Islet of Langerhans (tissue), 1 donor: ENCODE measurements at regions not wholly inside any gene's neighbourhood (a gene's known extent, or its start where the extent isn't known, plus 50 kb on each side); places are given as distances from the start of the nearest gene placed in this dataset.
"Not testable (repeated sequence)": the region's sequence is repeated elsewhere in the genome, so short reads cannot be mapped to it uniquely, and the experiment has no call there.

Source experiments
- FAIRE-seq: peaks from one replicate; lab custom pipeline; 2011; peaks lifted over from hg19 to GRCh38; lab: Jason Lieb, UNC

DNA sequence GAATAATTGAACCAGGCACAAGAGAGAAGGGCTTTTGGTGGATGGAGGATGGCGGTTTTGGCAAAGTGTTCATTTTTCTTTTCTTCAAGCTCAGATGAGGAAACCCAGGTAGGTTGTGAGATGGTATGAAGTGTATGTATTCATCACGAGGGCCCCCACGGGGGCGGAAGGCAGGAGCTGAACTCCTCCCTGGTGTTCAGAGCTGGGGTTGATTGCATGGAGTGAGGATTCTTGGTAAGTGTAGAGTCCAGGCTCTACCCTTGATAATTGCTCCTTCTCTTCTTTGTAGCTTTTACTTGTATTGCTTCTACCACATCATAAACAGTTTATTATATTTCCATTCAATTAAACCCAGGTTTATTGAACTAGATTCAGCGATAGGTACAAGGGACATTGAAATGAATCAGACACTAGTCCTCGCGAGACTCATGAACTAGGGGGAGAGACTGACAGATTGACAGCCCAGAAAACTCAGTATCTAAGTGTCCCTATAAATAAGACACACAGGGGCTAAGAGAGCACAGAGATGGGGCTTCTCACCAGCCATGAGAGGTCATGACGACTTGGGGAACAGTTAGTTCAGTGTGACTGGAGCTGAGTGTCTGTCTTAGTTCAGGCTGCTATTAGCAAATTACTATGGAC, 116.7 kb upstream of the KLF4 start:
- FAIRE-seq: no peak

GRCh38 chr9:107605041-107605440, 115.5 kb upstream of the KLF4 start:
- FAIRE-seq: no peak

DNA sequence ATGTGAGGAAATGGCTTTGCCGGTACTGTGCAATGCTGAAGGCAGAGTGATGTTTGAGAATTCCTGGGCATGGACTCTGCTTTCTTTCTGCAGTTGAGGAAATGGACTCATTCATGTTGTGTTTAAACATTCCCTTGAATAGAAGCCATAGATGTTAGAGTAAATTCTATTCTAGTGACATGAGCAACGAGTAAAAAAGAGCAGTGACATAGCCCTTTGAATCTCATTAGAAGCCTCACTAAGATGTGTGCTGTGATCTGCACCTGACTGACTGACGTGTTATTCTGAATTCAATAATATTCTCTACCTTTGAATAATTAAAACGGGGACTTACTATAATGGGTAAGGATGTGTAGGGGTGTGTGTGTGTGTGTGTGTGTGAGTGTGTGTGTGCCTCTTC, 113.7 kb upstream of the KLF4 start:
- no peak for FAIRE-seq

DNA sequence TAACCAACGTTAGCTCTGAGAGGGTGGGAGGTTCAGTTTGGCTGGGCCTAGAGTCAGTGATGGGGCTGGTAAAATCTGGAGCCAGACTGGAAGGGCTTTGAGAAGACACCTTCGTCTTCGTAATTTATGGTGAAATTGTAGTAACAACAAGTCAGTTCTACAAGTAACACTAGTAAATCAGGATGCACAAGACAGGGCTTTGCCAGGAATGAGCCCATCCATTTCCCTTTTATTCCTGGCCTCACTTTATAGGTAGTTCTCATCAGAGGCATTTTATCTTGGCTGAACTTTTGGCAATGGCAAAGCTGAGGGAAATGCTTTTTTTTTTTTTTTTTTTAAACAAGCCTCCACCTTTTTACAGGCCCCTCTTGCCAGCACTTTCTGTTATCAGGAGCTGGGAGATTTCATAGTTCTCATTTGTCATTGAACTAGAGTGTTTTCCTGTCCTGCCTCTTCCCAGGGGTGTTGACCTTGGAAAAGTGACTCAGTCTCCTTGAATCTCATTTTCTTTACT, 110.5 kb upstream of the KLF4 start:
- no peak for FAIRE-seq

DNA sequence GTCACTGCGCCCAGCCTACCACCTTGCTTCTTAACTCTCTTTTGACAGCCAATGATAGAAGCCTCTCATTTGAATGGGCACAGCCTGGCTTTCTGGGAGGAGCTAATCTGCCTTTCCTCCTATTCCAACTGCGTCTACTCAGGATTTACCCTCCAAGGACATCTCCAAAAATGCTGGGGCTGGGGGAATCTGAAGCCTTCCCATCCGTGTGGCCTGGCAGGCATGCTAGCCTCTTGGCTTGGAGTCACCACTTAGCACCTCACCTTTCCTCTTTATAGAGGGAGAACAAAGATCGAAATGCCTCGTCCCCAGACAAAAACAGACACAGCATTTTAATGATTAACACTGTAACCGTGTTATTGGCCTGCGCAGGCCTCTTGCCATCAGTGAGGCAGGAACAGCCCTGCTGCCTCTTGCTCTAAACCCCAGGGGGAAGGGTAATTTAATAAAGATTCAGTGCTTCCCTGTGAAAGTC, 108.2 kb upstream of the KLF4 start:
- no peak for FAIRE-seq

DNA sequence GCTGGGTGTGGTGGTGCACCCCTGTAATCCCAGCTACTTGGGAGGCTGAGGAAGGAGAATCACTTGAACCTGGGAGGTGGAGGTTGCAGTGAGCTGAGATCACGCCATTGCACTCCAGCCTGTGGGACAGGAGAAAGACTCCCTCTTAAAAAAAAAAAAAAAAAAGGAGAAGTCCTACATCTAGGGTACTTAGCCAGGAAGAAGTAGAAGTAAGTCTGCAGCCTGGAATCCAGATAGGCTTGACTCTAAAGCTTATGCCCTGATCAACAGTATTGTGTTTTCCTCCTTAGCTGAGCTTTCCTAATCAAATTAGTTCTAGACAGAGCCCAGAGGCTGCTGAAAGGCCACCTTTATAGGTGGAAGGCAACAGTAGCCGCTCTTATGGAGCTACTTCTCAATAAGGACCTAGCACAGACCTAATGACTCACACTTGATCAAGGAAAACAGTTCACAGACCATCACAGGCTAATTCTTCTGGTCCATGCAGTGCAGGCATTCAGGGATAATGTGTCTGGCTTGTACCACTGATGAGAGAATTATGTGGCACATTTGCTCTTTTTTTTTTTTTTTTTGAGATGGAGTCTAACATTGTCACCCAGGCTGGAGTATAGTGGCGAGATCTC, 105.5 kb upstream of the KLF4 start:
- no peak for FAIRE-seq

DNA sequence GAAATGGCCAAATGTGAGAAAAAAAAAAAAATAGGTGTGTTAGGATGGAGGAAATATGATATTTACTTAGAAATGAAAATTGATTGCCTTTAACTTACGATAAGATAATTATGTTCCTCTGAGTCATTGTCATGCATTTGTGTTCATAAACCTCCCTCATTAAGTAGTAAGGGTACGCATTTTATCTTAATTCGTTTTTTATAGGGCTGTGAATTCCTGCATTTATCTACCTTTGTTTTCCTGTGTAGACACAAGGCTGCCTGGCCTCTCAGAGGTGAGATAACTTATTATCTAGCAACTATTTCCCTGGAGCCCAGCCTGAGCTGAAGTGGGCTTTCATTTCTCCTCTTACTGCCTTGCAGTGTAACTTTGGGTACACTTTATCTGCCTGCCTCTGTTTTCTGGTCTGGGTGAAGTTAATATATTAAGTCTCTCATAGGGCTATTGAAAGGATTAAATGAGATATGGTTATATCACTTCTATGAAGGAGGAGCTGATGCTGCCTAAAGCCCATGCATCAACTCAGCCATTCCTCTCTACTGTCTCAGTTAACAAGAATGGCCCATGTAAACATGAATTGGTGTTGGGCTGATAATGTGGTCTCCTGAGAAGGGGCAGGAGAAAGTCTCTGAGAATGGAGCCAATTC, 103.8 kb upstream of the KLF4 start:
- FAIRE-seq: no peak

DNA sequence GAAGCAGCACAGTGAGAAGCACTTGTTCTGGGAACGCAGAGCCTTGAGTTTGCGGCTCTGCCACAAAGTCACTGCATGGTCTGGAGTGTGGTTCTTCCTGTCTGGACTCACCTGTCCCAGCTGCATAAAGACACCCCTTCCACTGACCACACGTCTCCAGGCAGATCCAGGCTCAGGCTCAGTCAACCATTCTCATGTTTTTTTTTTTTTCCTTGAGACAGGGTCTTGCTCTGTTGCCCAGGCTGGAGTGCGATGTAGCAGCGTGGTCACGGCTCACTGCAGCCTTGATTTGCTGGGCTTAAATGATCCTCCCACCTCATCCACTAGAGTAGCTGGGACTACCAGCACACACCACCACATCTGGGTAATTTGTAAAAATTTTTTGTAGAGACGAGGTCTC, 102.9 kb upstream of the KLF4 start:
- FAIRE-seq: no peak

DNA sequence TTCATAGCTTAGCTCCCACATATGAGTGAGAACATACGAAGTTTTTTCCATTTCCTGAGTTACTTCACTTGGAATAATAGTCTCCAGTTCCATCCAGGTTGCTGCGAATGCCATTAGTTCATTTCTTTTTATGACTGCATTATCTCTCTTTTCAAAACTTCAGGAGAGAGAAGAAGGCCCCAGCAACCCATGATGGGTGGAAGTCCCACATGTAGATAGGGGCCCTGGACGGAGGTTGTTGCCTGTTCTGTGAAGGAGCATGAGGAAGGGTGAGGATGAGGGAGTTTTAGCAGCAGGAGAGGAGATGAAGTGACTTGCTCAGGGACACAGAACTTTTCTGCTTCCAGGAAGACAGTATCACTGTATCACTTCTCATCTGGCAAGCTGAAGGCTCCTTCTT, 102.2 kb upstream of the KLF4 start:
- no peak for FAIRE-seq

DNA sequence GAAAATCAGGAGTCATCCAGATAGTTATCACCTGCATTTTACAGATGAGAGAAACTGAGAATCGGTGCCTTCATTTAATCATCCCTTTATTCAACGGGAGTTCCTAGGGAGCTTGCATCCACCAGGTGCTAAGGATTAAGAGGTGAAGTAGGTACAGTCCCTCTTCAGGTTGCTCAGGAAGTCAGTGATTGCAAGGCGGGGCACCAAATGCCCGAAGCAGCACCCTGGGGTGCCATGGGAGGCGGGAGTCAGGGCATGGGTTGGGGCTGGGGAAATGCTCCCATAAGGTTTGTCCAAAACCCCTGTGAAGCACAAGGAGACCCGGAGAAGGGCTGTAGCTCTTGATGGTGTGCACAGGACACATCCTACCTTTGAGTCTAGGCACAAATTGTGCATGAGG, 98.8 kb upstream of the KLF4 start:
- no peak for FAIRE-seq

- FAIRE-seq: no peak
These were observed 97.8 kb upstream of the KLF4 start for GRCh38 chr9:107587191-107587963.

- no peak for FAIRE-seq
These were observed 96.9 kb upstream of the KLF4 start for GRCh38 chr9:107586493-107586892.

DNA sequence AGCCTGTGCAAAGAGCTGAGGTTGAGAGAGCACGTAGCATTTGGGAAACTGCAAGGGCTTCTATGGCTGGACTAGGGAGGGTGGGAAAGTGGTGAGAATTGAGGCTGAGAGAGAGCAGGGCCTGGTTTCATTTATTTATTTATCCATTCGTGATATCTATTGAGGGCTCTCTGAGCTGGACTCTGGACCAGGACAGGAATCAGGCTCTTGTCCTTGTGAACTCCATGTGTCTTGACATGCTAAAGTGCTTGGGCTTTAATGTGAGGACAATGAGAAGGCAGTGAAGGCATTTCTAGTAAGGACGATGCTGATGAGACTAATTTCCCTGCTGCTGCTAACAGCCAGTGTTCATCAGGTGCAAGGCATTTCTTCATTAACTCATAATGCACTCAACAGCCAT, 95.9 kb upstream of the KLF4 start:
- FAIRE-seq: no peak

- FAIRE-seq: no peak
These were observed 95.4 kb upstream of the KLF4 start for GRCh38 chr9:107584944-107585343.

DNA sequence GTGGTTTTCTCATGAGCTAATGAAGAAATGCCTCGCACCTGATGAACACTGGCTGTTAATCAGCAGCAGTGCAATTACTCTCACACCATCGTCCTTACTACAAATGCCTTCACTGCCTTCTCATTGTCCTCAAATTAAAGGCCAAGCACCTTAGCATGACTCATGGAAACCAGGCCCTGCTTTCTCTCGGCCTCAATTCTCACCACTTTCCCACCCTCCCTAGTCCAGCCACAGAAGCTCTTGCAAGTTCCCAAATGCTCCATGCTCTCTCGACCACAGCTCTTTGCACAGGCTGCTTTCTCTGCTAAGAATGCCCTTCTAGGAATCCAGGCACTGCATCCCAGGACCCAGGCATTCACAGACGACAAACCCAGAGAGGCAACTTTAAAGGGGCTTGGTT, 94.6 kb upstream of the KLF4 start:
- no peak for FAIRE-seq

GRCh38 chr9:107577140-107577776, 87.7 kb upstream of the KLF4 start:
- no peak for FAIRE-seq

DNA sequence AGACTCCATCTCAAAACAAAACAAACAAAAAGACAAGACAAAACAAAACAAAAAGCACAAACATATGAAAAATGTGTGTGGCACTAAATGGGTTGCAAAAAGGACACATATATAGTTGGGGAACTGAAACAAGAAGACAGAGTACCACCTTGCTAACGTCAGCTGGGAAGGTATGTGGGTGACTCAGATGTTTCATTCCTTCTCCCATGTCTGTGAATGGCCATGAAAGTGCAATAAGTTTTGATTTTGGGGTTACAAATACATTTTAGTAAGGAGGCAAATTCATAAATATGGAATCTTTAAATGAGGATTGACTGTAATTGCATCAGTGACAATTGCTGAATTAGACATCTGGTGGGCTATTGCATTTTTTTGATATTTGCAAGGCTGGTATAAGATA, 81.6 kb upstream of the KLF4 start:
- FAIRE-seq: no peak

DNA sequence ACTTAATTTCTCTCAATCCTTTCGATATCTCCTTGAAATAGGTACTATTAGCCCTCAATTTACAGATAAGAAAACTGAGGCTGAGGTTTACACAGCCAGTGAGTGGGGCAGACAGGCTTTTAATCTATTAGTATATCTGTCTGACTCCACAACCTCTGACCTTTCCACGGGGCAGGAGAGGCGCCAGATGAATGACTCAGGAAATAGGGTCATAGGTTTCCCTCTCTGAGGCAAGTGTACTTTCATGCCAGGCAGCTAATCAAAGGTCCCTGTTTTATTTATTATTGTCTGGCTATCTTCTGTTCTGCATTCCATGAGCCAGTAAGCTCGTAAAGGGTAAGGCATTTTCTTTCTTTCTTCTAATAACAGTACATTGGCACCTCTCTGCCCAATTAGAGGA, 79.6 kb upstream of the KLF4 start:
- FAIRE-seq: no peak

GRCh38 chr9:107568406-107568805, 78.8 kb upstream of the KLF4 start:
- not testable (repeated sequence) for FAIRE-seq

DNA sequence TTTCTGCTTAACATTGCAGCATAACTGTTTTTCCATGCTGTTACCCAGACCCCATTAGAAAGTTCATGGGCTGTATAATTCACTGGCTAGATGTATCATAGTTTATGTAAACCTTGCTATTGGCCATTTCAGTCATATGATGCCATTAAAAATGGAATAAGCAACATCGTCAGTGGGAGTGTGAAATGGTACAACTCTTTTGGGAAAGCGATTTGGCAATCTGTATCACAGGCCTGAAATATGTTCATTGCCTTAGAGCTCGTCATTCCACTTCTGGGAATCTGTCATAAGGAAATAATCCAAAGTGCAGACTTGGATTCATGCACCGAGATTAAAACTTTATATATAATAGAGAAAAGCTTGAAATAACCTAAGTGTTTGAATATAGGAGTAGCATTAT, 77.9 kb upstream of the KLF4 start:
- no peak for FAIRE-seq

DNA sequence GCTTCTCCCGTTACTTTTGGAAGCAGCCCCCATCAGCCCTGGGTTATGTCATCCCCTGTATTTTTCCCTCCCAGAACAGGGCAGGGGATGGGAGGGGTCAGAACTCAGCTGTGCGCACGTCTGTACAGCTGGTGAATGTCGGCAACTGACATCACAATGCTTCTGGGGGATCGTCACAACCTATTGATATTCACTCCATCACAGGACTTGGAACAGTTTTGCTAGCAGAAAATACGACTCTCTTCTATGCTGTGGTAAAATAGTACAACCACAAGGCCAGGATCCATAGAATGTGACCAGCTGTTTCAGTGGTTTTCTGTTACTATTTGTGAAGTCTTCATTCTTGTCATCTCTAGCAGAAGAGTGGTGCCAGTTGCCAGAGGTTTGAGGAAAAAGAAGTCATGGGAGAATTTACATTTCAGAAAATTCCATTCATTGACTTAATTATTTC, 77.1 kb upstream of the KLF4 start:
- FAIRE-seq: no peak

- no peak for FAIRE-seq
These were observed 73.2 kb upstream of the KLF4 start for GRCh38 chr9:107562798-107563197.
